ENCODE measurements at regions not wholly inside any gene's neighbourhood (a gene's known extent, or its start where the extent isn't known, plus 50 kb on each side); places are given as distances from the start of the nearest gene placed in this dataset.

GRCh38 chr9:108167136-108167900 is 677.7 kb upstream of the KLF4 start:
- no peak for ATAC-seq

- no peak for ATAC-seq
Measured at GRCh38 chr9:108166519-108166918, 677.0 kb upstream of the KLF4 start.

GRCh38 chr9:108163321-108164005 is 673.9 kb upstream of the KLF4 start:
- no peak for ATAC-seq

- no peak for ATAC-seq
Measured at GRCh38 chr9:108162664-108163063, 673.1 kb upstream of the KLF4 start.

- ATAC-seq: no peak
Measured at GRCh38 chr9:108161503-108161902, 671.9 kb upstream of the KLF4 start.

- no peak for ATAC-seq
Measured at GRCh38 chr9:108160706-108161355, 671.3 kb upstream of the KLF4 start.

- no peak for ATAC-seq
Measured at GRCh38 chr9:108160039-108160438, 670.5 kb upstream of the KLF4 start.

- no peak for ATAC-seq
Measured at GRCh38 chr9:108158236-108158995, 668.8 kb upstream of the KLF4 start.

GRCh38 chr9:108156270-108156998 is 666.9 kb upstream of the KLF4 start:
- no peak for ATAC-seq

- no peak for ATAC-seq
Measured at GRCh38 chr9:108153416-108153815, 663.8 kb upstream of the KLF4 start.

GRCh38 chr9:108150736-108151586 is 661.4 kb upstream of the KLF4 start:
- no peak for ATAC-seq

GRCh38 chr9:108149326-108149725 is 659.8 kb upstream of the KLF4 start:
- no peak for ATAC-seq

GRCh38 chr9:108142504-108143201 is 653.1 kb upstream of the KLF4 start:
- no peak for ATAC-seq

- no peak for ATAC-seq
Measured at GRCh38 chr9:108142142-108142503, 652.6 kb upstream of the KLF4 start.

GRCh38 chr9:108139900-108140299 is 650.3 kb upstream of the KLF4 start:
- no peak for ATAC-seq

- no peak for ATAC-seq
Measured at GRCh38 chr9:108138516-108138915, 648.9 kb upstream of the KLF4 start.

GRCh38 chr9:108136656-108137055 is 647.1 kb upstream of the KLF4 start:
- ATAC-seq: no peak

GRCh38 chr9:108134486-108135128 is 645.0 kb upstream of the KLF4 start:
- no peak for ATAC-seq

- ATAC-seq: no peak
Measured at GRCh38 chr9:108133680-108134079, 644.1 kb upstream of the KLF4 start.

- no peak for ATAC-seq
Measured at GRCh38 chr9:108133101-108133500, 643.5 kb upstream of the KLF4 start.

Data from activated CD4-positive, CD25-positive, alpha-beta regulatory T cell treated with anti-CD3 and anti-CD28 coated beads, Interleukin-2, amount 50 U/mL, for 24 hours (primary cell).